ENCODE measurements at regions not wholly inside any gene's neighbourhood (a gene's known extent, or its start where the extent isn't known, plus 50 kb on each side); places are given as distances from the start of the nearest gene placed in this dataset.

GRCh38 chr9:129235041-129235930 is 57.2 kb upstream of the IER5L start:
- no peak overlapping the region for H2BK15ac ChIP-seq (ENCODE audit: low read depth, low read length)
- H3K36me3 ChIP-seq (ENCODE audit: control insufficient read depth, insufficient read depth, low read length) = no peaks in the 10 kb centered on the region
- H3K79me1 ChIP-seq (ENCODE audit: low read depth in 1 of 2, low read length in 2 of 2) = no peaks in the 10 kb centered on the region
- no peak overlapping the region for H2BK5ac ChIP-seq (ENCODE audit: low read depth, low read length, poor library complexity, severe bottlenecking)
- H4K8ac ChIP-seq (ENCODE audit: low read depth in 2 of 2, low read length in 2 of 2) = no peak overlapping the region
- no peak overlapping the region for H2AFZ ChIP-seq (replicated peaks; ENCODE audit: low read length, poor library complexity)
- H2BK20ac ChIP-seq (ENCODE audit: low read depth, low read length) = no peak overlapping the region
- no peaks in the 10 kb centered on the region for H4K20me1 ChIP-seq (ENCODE audit: insufficient read depth, low read length)
- no peak overlapping the region for H3K56ac ChIP-seq (ENCODE audit: extremely low read depth, insufficient read depth, low read length)
- H3K4me1 ChIP-seq (ENCODE audit: control insufficient read depth, insufficient read depth, low read length) = peaks cover 6% of the 10 kb centered on the region
- no peak overlapping the region for H3K23ac ChIP-seq (ENCODE audit: low read depth, low read length)
- TF ChIP-seq RCOR1 (IDR thresholded peaks at IDR 0.05; ENCODE audit: insufficient replicate concordance, low read length) (no peak), RAD21 (IDR thresholded peaks at IDR 0.05; ENCODE audit: low read length) (no peak), BHLHE40 (IDR thresholded peaks at IDR 0.05; ENCODE audit: low read depth, low read length) (no peak), FOS (IDR thresholded peaks at IDR 0.05; ENCODE audit: low read depth, low read length) (no peak), SMC3 (IDR thresholded peaks at IDR 0.05; ENCODE audit: low read depth, low read length) (no peak)
- TF ChIP-seq, protein P1, sequence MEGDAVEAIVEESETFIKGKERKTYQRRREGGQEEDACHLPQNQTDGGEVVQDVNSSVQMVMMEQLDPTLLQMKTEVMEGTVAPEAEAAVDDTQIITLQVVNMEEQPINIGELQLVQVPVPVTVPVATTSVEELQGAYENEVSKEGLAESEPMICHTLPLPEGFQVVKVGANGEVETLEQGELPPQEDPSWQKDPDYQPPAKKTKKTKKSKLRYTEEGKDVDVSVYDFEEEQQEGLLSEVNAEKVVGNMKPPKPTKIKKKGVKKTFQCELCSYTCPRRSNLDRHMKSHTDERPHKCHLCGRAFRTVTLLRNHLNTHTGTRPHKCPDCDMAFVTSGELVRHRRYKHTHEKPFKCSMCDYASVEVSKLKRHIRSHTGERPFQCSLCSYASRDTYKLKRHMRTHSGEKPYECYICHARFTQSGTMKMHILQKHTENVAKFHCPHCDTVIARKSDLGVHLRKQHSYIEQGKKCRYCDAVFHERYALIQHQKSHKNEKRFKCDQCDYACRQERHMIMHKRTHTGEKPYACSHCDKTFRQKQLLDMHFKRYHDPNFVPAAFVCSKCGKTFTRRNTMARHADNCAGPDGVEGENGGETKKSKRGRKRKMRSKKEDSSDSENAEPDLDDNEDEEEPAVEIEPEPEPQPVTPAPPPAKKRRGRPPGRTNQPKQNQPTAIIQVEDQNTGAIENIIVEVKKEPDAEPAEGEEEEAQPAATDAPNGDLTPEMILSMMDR (conservative IDR thresholded peaks at IDR 0.05; ENCODE audit: low read depth, low read length) = no peak
- H2AK5ac ChIP-seq (ENCODE audit: low read depth, low read length) = no peak overlapping the region; the same call in 1 of the 2 replicates
- intact Hi-C loops (cut with micrococcal nuclease) (no loop called here), in situ Hi-C loops (cut with MboI; ENCODE audit: low sequenced_read_pairs) (no loop called here), dilution Hi-C loops (cut with HindIII; ENCODE audit: low sequenced_read_pairs, unreplicated experiment) (no loop called here)
- WGBS, 2 experiments (ENCODE audit: extremely low coverage in 2 of 2, insufficient read length in 1 of 2) = 88% methylated on average over 2 of the region's 18 CpGs; no CpG with 5 or more reads in 1 of the 2 experiments
- ChIA-PET POLR2A (ENCODE audit: unreplicated experiment) (interaction anchor here (0.6 kb wide), 1 partner anchor 51 kb away, joined by 3 read pairs; no protein-coding TSS in a partner anchor), CTCF (no interaction called here)
- H3K4ac ChIP-seq (ENCODE audit: low read depth, low read length) = no peak overlapping the region
- no peak overlapping the region for H3K4me2 ChIP-seq (ENCODE audit: low read depth, low read length)
- BruUV-seq (replicated peaks) = no TSS peak
- H3K14ac ChIP-seq (replicated peaks; ENCODE audit: low read depth, low read length) = no peak overlapping the region
- H2BK120ac ChIP-seq (ENCODE audit: low read depth, low read length) = no peak overlapping the region
- H3K27ac ChIP-seq (ENCODE audit: insufficient read depth, low read length) = no peak overlapping the region
- DNase-seq = no peak
- H4K5ac ChIP-seq (ENCODE audit: low read depth, low read length) = no peak overlapping the region
- no peak overlapping the region for H2AK9ac ChIP-seq (replicated peaks; ENCODE audit: low read depth, low read length, poor library complexity)
- H4K91ac ChIP-seq (ENCODE audit: insufficient read depth, low read depth, low read length) = no peak overlapping the region
- H3K27me3 ChIP-seq (ENCODE audit: control insufficient read depth, insufficient read depth, low read length) = no peaks in the 10 kb centered on the region
- H3K9me1 ChIP-seq (ENCODE audit: insufficient read depth, low read length) = no peaks in the 10 kb centered on the region
- peaks cover 11% of the 10 kb centered on the region for H3K9me3 ChIP-seq (ENCODE audit: control insufficient read depth, insufficient read depth, low read length)
- H3K4me3 ChIP-seq (ENCODE audit: insufficient read depth, low read depth, low read length) = no peak overlapping the region
- H3K18ac ChIP-seq (ENCODE audit: low read depth, low read length) = no peak overlapping the region
- ATAC-seq (ENCODE audit: low read depth) = no peak
- no peak overlapping the region for H3K9ac ChIP-seq (ENCODE audit: low read depth, low read length)
